ENCODE measurements at regions not wholly inside any gene's neighbourhood (a gene's known extent, or its start where the extent isn't known, plus 50 kb on each side); places are given as distances from the start of the nearest gene placed in this dataset.
"Not testable (repeated sequence)": the region's sequence is repeated elsewhere in the genome, so short reads cannot be mapped to it uniquely, and the experiment has no call there.

- DNase-seq (ENCODE audit: extremely low spot score, unreplicated experiment), result no peak
- peaks cover 5% of the 10 kb centered on the region for H3K9me3 Mint-ChIP-seq
- H3K4me3 Mint-ChIP-seq, result no peak overlapping the region
- H3K27ac Mint-ChIP-seq, result no peak overlapping the region
- H3K4me1 Mint-ChIP-seq (ENCODE audit: unreplicated experiment), result no peaks in the 10 kb centered on the region
- no peaks in the 10 kb centered on the region for H3K27me3 Mint-ChIP-seq
- no peaks in the 10 kb centered on the region for H3K36me3 Mint-ChIP-seq
- no peak for TF ChIP-seq CTCF (conservative IDR thresholded peaks at IDR 0.05)
These were observed 1827.0 kb upstream of the MIR17HG start for GRCh38 chr13:89520468-89520867.

GRCh38 chr13:89521672-89522071 lies 1825.8 kb upstream of the MIR17HG start:
- not testable (repeated sequence) for H3K36me3 Mint-ChIP-seq; H3K27me3 Mint-ChIP-seq; H3K27ac Mint-ChIP-seq; H3K9me3 Mint-ChIP-seq; DNase-seq (ENCODE audit: extremely low spot score, unreplicated experiment); H3K4me3 Mint-ChIP-seq; H3K4me1 Mint-ChIP-seq (ENCODE audit: unreplicated experiment)

GRCh38 chr13:89541091-89542030 lies 1806.1 kb upstream of the MIR17HG start:
- H3K4me1 Mint-ChIP-seq (ENCODE audit: unreplicated experiment), result no peaks in the 10 kb centered on the region
- no peaks in the 10 kb centered on the region for H3K36me3 Mint-ChIP-seq
- DNase-seq (ENCODE audit: extremely low spot score, unreplicated experiment), result no peak
- TF ChIP-seq CTCF (conservative IDR thresholded peaks at IDR 0.05), result no peak
- no peaks in the 10 kb centered on the region for H3K9me3 Mint-ChIP-seq
- H3K27me3 Mint-ChIP-seq, result no peaks in the 10 kb centered on the region
- no peak overlapping the region for H3K27ac Mint-ChIP-seq
- no peak overlapping the region for H3K4me3 Mint-ChIP-seq

GRCh38 chr13:89550938-89551337 lies 1796.5 kb upstream of the MIR17HG start:
- Mint-ChIP-seq H3K9me3 (no peaks in the 10 kb centered on the region), H3K27ac (no peak overlapping the region), H3K4me3 (no peak overlapping the region), H3K4me1 (ENCODE audit: unreplicated experiment) (peaks cover 8% of the 10 kb centered on the region), H3K36me3 (no peaks in the 10 kb centered on the region), H3K27me3 (no peaks in the 10 kb centered on the region)
- TF ChIP-seq CTCF (conservative IDR thresholded peaks at IDR 0.05), result no peak
- no peak for DNase-seq (ENCODE audit: extremely low spot score, unreplicated experiment)

- TF ChIP-seq CTCF (conservative IDR thresholded peaks at IDR 0.05), result no peak
- Mint-ChIP-seq H3K4me3 (peak overlapping the region; percentile 25), H3K27ac (no peak overlapping the region), H3K36me3 (no peaks in the 10 kb centered on the region), H3K27me3 (no peaks in the 10 kb centered on the region), H3K4me1 (ENCODE audit: unreplicated experiment) (peaks cover 8% of the 10 kb centered on the region), H3K9me3 (no peaks in the 10 kb centered on the region)
- no peak for DNase-seq (ENCODE audit: extremely low spot score, unreplicated experiment)
These were observed 1792.7 kb upstream of the MIR17HG start for GRCh38 chr13:89554801-89555200.

- H3K9me3 Mint-ChIP-seq, result no peaks in the 10 kb centered on the region
- DNase-seq (ENCODE audit: extremely low spot score, unreplicated experiment), result no peak
- no peak for TF ChIP-seq CTCF (conservative IDR thresholded peaks at IDR 0.05)
- no peaks in the 10 kb centered on the region for H3K4me1 Mint-ChIP-seq (ENCODE audit: unreplicated experiment)
- H3K36me3 Mint-ChIP-seq, result no peaks in the 10 kb centered on the region
- H3K27ac Mint-ChIP-seq, result no peak overlapping the region
- H3K4me3 Mint-ChIP-seq, result no peak overlapping the region
- no peaks in the 10 kb centered on the region for H3K27me3 Mint-ChIP-seq
These were observed 1781.9 kb upstream of the MIR17HG start for GRCh38 chr13:89565476-89566100.

All from type B pancreatic cell (in vitro differentiated cells).